Femur (tissue), 1 donor: ENCODE measurements at regions not wholly inside any gene's neighbourhood (a gene's known extent, or its start where the extent isn't known, plus 50 kb on each side); places are given as distances from the start of the nearest gene placed in this dataset.
"Not testable (repeated sequence)": the region's sequence is repeated elsewhere in the genome, so short reads cannot be mapped to it uniquely, and the experiment has no call there.

Experiments
- DNase-seq: peaks from one replicate; pipeline ENCODE4 v3.0.0-alpha.2; 2017

DNA sequence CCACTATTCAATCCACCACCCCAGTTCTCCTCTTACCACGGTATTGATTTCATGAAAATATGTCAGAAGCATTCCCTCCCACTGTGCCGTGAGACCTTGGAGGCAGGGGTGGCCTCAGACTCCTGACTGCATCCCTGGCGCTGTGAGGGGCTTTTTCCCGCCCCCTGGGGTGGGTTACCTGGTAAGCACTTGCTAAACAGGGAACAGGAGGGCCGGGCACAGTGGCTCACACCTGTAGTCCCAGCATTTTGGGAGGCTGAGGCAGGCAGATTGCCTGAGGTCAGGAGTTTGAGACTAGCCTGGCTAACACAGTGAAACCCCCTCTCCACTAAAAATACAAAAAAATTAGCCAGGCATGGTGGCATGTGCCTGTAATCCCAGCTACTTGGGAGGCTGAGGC, 80.5 kb downstream of the CPZ start:
- DNase-seq: not testable (repeated sequence)

DNA sequence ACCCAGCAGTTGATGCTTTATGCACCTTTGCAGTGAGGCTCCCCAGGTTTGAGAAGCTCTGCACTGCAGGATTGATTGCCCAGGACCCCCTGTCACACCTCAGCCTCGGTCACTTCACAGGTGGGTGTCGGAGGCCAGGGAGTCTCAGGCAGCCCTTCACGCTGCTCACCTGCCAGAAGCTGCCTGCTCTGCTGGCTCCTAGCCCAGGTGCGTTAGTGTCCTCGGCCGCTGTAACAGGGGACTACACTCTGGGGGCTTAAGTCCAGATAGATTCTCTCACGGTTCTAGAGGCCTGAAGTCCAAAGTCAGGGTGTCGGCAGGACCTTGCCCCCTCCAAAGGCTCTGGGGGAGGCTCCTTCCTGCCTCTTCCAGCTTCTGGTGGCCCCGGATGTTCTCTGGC, 79.9 kb downstream of the CPZ start:
- no peak for DNase-seq

DNA sequence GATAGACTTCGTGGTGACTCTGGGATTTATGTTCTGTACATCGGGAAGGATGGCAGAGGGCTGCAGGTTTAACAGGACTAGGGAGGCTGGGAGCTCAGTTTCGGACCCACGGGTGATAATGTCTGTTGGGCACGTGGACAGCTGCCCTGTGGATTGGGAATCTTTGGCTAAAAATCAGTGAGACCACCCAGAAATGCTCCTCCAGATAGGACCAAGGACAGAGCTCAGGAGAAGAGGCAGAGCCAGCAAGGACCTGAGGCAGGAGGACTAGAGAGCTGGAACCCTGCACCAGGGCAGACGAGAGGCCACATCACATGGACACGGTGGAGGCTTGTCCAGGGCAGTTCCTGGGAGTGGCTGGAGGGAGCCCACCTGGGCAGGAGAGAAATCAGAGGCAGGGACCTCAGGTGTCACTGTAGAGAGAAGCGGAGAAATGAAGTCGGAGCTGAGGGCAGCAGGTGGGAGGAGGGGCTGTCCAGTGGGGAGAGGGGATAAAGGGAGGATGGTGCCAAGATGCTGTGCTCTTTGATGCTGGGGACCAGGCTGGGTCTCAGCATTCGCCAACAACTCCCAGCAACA, 79.2 kb downstream of the CPZ start:
- no peak for DNase-seq
